OCI-LY3 (cell line): ENCODE measurements at regions not wholly inside any gene's neighbourhood (a gene's known extent, or its start where the extent isn't known, plus 50 kb on each side); places are given as distances from the start of the nearest gene placed in this dataset.

Experiments used
- H2AFZ ChIP-seq: fragments of 200-600, 300-600 bp; shearing (Covaris generic); 2 replicates; pipeline ENCODE4 v1.6.0; 2014; ENCODE audit warnings: antibody characterized with exemption, low read depth, low read length
- H3K27ac ChIP-seq: fragments of 200-600, 300-600 bp; sonication (generic); 2 replicates; pipeline ENCODE4 v1.5.1; 2014; ENCODE audit warnings: mild to moderate bottlenecking, low read length, moderate library complexity, mixed read lengths
- H3K27me3 ChIP-seq: fragments of 200-600, 300-600 bp; sonication (generic); 2 replicates; pipeline ENCODE4 v1.6.1; 2014; ENCODE audit warnings: low read depth, low read length, mixed read lengths
- H3K36me3 ChIP-seq: fragments of 200-600, 300-600 bp; sonication (generic); replicated peaks from 2 replicates; pipeline ENCODE3; 2014; ENCODE audit warnings: low read depth, low read length, mixed read lengths
- H3K4me1 ChIP-seq: fragments of 300-600, 200-600 bp; sonication (generic); 2 replicates; pipeline ENCODE4 v1.6.1; 2014; ENCODE audit warnings: low read length, mixed read lengths
- H3K4me2 ChIP-seq: fragments of 200-600, 300-600 bp; sonication (generic); 2 replicates; pipeline ENCODE4 v1.6.1; 2014; ENCODE audit warnings: low read length, mixed read lengths
- H3K4me3 ChIP-seq: fragments of 300-600, 200-600 bp; sonication (generic); 2 replicates; pipeline ENCODE4 v1.5.1; 2014; ENCODE audit warnings: antibody characterized with exemption, mild to moderate bottlenecking, low read length, moderate library complexity
- H3K79me2 ChIP-seq: fragments of 300-600, 200-600 bp; shearing (Covaris generic); 2 replicates; pipeline ENCODE4 v1.6.1; 2014; ENCODE audit warnings: mild to moderate bottlenecking, low read length, mixed read lengths
- H3K9ac ChIP-seq: fragments of 300-600, 200-600 bp; shearing (Covaris generic); 2 replicates; pipeline ENCODE4 v1.6.0; 2014; ENCODE audit warnings: mild to moderate bottlenecking, low read length, moderate library complexity
- H3K9me3 ChIP-seq: fragments of 200-600, 300-600 bp; shearing (Covaris generic); 2 replicates; pipeline ENCODE4 v1.6.1; 2014; ENCODE audit warnings: low read length, mixed read lengths; ENCODE audit not compliant: insufficient read depth
- H4K20me1 ChIP-seq: fragments of 200-600, 300-600 bp; sonication (generic); 2 replicates; pipeline ENCODE4 v1.6.1; 2016; ENCODE audit warnings: low read length, mixed read lengths; ENCODE audit not compliant: insufficient read depth
- CTCF ChIP-seq: fragments of 200-600, 300-600 bp; sonication (generic); IDR thresholded peaks from 2 replicates; pipeline ENCODE4 v1.5.1; 2014; ENCODE audit warnings: antibody characterized with exemption, low read length, low read depth
- EZH2phosphoT487 ChIP-seq: fragments of 200-600 bp; shearing (Covaris generic); IDR thresholded peaks from 2 replicates; pipeline ENCODE4 v1.6.1; 2018; ENCODE audit warnings: antibody characterized with exemption, mixed run types, low read depth

- 0 out of 2 replicates have a peak overlapping the region, but pooled peaks have one; percentile 14 for H2AFZ ChIP-seq
- peaks cover 29% of the 10 kb centered on the region for H3K4me1 ChIP-seq
- H4K20me1 ChIP-seq: no peaks in the 10 kb centered on the region
- TF ChIP-seq EZH2phosphoT487 (no peak), CTCF (no peak)
- peak overlapping the region; percentile 97 for H3K4me2 ChIP-seq
- no peaks in the 10 kb centered on the region for H3K79me2 ChIP-seq
- peak overlapping the region; percentile 67 for H3K4me3 ChIP-seq
- 0 out of 2 replicates have a peak overlapping the region, but pooled peaks have one; percentile 23 for H3K9ac ChIP-seq
- no peaks in the 10 kb centered on the region for H3K36me3 ChIP-seq
- H3K9me3 ChIP-seq: 0 out of 2 replicates have a peak, but pooled peaks cover 6% of the 10 kb centered on the region
- H3K27me3 ChIP-seq: peaks cover 70% of the 10 kb centered on the region
- no peak overlapping the region for H3K27ac ChIP-seq
Observed at GRCh38 chr2:144595686-144596072, 75.8 kb upstream of the ZEB2 start.

GRCh38 chr2:144595279-144595678, 75.4 kb upstream of the ZEB2 start:
- H3K9ac ChIP-seq: no peak overlapping the region
- H3K79me2 ChIP-seq: no peaks in the 10 kb centered on the region
- TF ChIP-seq EZH2phosphoT487 (no peak), CTCF (no peak)
- H3K36me3 ChIP-seq: no peaks in the 10 kb centered on the region
- no peak overlapping the region for H2AFZ ChIP-seq
- H3K4me1 ChIP-seq: peaks cover 29% of the 10 kb centered on the region
- H3K27ac ChIP-seq: no peak overlapping the region
- no peak overlapping the region for H3K4me3 ChIP-seq
- peak overlapping the region; percentile 97 for H3K4me2 ChIP-seq
- 0 out of 2 replicates have a peak, but pooled peaks cover 6% of the 10 kb centered on the region for H3K9me3 ChIP-seq
- no peaks in the 10 kb centered on the region for H4K20me1 ChIP-seq
- peaks cover 70% of the 10 kb centered on the region for H3K27me3 ChIP-seq

GRCh38 chr2:144593803-144594202, 73.9 kb upstream of the ZEB2 start:
- H3K27ac ChIP-seq: no peak overlapping the region
- TF ChIP-seq EZH2phosphoT487 (no peak), CTCF (no peak)
- H3K4me1 ChIP-seq: peaks cover 31% of the 10 kb centered on the region
- no peaks in the 10 kb centered on the region for H4K20me1 ChIP-seq
- no peak overlapping the region for H3K4me2 ChIP-seq
- peaks cover 58% of the 10 kb centered on the region for H3K27me3 ChIP-seq
- no peaks in the 10 kb centered on the region for H3K36me3 ChIP-seq
- no peak overlapping the region for H3K9ac ChIP-seq
- H3K79me2 ChIP-seq: no peaks in the 10 kb centered on the region
- H3K4me3 ChIP-seq: no peak overlapping the region
- H2AFZ ChIP-seq: no peak overlapping the region
- H3K9me3 ChIP-seq: 0 out of 2 replicates have a peak, but pooled peaks cover 5% of the 10 kb centered on the region

- H3K9me3 ChIP-seq: no peaks in the 10 kb centered on the region
- no peak overlapping the region for H2AFZ ChIP-seq
- H3K36me3 ChIP-seq: no peaks in the 10 kb centered on the region
- no peak overlapping the region for H3K27ac ChIP-seq
- no peaks in the 10 kb centered on the region for H3K79me2 ChIP-seq
- peaks cover 31% of the 10 kb centered on the region for H3K4me1 ChIP-seq
- TF ChIP-seq EZH2phosphoT487: no peak
- TF ChIP-seq CTCF: no peak
- H3K9ac ChIP-seq: no peak overlapping the region
- H3K27me3 ChIP-seq: peaks cover 51% of the 10 kb centered on the region
- H3K4me2 ChIP-seq: no peak overlapping the region
- H3K4me3 ChIP-seq: no peak overlapping the region
- no peaks in the 10 kb centered on the region for H4K20me1 ChIP-seq
Observed at GRCh38 chr2:144592500-144593256, 72.8 kb upstream of the ZEB2 start.
